Mammary epithelial cell (primary cell): ENCODE measurements at regions not wholly inside any gene's neighbourhood (a gene's known extent, or its start where the extent isn't known, plus 50 kb on each side); places are given as distances from the start of the nearest gene placed in this dataset.

Experiments used
- CTCF ChIP-seq, 2 donors: IDR thresholded peaks in 1 of 2; conservative IDR thresholded peaks in 1 of 2; 2 replicates each; pipeline ENCODE4 v1.5.1; 2011 to 2012; ENCODE audit warnings: inconsistent platforms in 2 of 2, low read length in 2 of 2, mild to moderate bottlenecking in 2 of 2, control low read depth in 1 of 2, low read depth in 1 of 2; ENCODE audit not compliant: insufficient read depth in 1 of 2; ENCODE audit errors: extremely low read depth in 1 of 2
- EZH2 ChIP-seq: IDR thresholded peaks from 2 replicates; pipeline ENCODE4 v1.6.1; 2012; ENCODE audit warnings: low read length, inconsistent platforms, borderline replicate concordance

- TF ChIP-seq CTCF (conservative IDR thresholded peaks at IDR 0.05 in 1 of 2, IDR thresholded peaks at IDR 0.05 in 1 of 2; ENCODE audit: extremely low read depth in 1 of 2, insufficient read depth in 1 of 2, low read depth in 1 of 2, low read length in 2 of 2), result no peak
- TF ChIP-seq EZH2, result no peak
Observed at GRCh38 chrX:16435399-16435986, 214.5 kb upstream of the S100G start.
